GM18507 (cell line): ENCODE measurements at regions not wholly inside any gene's neighbourhood (a gene's known extent, or its start where the extent isn't known, plus 50 kb on each side); places are given as distances from the start of the nearest gene placed in this dataset.

Experiments used
- DNase-seq: peaks from one replicate; pipeline ENCODE4 v3.0.0; 2011; ENCODE audit warnings: low read depth; ENCODE audit not compliant: insufficient read length; ENCODE audit errors: extremely low spot score
- FAIRE-seq: peaks from 2 replicates; lab custom pipeline; 2011; peaks lifted over from hg19 to GRCh38; lab: Jason Lieb, UNC

GRCh38 chr21:41689289-41689583, 77.6 kb downstream of the RIPK4 start:
- FAIRE-seq (no peak), DNase-seq (no peak)

GRCh38 chr21:41687633-41688032, 79.2 kb downstream of the RIPK4 start:
- no peak for FAIRE-seq

GRCh38 chr21:41686664-41687063, 80.2 kb downstream of the RIPK4 start:
- no peak for DNase-seq
- FAIRE-seq = no peak

More at GRCh38 chr21:41687633-41688032, 79.2 kb downstream of the RIPK4 start:
- no peak for DNase-seq

GRCh38 chr21:41685511-41686149, 81.2 kb downstream of the RIPK4 start:
- FAIRE-seq = no peak

GRCh38 chr21:41684381-41685245, 82.2 kb downstream of the RIPK4 start:
- no peak for DNase-seq
- no peak for FAIRE-seq

More at GRCh38 chr21:41685511-41686149, 81.2 kb downstream of the RIPK4 start:
- DNase-seq = no peak

DNA sequence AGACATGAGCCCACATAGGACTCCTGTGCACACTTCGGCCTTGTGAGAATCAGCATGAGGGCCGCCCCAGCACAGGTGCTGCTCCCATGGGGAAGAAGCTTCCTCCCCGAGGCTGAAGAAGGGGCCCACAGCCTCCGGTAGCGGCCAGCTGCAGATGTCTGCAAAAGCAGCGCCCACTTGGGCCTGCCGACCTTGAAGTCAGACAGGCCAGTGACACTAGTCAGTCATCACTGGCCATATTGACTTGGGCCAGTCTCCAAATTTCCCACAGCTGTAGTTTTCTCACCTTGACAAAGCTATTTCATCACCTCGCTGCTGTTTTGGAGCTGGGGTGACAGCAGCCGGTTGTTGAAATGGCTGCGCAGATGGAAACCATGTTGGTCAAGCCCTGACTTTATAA, 83.0 kb downstream of the RIPK4 start:
- FAIRE-seq = no peak
- DNase-seq = no peak

GRCh38 chr21:41682719-41683179, 84.1 kb downstream of the RIPK4 start:
- FAIRE-seq = no peak
- DNase-seq = no peak

DNA sequence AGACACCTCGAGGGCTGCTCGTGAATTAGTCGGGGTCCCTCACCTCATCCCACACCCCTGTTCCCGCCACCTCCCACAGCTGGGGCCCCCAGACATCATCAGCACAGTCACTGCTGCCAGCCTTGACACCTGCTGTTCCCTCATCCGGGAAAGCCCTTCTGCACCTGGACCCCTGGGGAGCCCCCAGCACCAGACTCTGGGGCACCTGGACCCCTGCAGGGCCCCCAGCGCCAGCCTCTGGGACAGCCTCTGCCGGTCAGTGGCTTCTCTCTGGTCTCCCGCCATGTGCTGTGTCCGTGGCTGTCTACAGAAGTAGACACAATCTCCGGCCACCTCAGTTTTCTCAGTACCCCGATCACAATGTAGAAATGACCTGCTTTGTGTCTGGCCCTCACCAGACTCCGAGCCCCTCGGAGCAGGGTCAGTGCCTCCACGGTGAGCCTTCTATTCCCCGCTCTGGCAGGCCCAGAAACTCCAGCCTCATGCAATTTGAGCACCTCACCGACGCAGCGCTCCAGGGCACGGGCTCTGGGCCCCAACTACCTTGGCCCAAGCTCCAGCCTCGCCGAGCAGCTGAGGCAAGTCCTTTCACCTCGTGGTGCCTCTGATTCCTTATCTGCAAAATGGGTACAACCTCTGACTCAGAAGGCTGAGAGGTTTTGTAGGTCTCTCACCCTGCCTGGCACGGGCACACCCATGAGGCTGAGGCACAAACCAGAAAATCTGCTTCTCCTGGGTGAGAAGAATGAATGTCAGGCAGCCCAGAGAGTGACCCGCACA, 84.7 kb downstream of the RIPK4 start:
- no peak for FAIRE-seq

DNA sequence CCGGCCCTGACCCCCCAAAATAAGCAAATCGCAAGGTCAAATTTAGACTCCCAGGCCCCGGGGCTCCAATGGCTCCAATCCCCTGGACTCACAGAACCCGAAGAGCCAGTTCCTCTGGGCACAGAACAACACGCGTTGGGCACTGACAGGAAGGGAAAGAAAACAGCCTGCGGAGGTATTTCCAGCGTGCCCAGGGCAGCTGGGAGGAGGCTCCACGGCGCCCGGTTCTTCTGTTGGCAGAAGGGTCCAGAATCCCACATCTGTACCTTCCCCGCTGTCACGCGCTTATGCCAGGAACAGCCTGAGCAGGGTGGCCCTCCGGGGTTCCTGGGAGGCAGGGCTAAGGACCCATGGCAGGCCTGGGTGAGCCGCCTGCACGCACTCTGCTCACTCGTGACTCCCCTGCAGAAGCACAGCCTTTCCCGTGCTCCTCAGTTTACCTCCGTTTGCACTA, 85.5 kb downstream of the RIPK4 start:
- FAIRE-seq (no peak), DNase-seq (no peak)

More for the DNA sequence above, 84.7 kb downstream of the RIPK4 start:
- no peak for DNase-seq

- no peak for FAIRE-seq
- DNase-seq = no peak
Measured at GRCh38 chr21:41680444-41681347, 86.2 kb downstream of the RIPK4 start.

DNA sequence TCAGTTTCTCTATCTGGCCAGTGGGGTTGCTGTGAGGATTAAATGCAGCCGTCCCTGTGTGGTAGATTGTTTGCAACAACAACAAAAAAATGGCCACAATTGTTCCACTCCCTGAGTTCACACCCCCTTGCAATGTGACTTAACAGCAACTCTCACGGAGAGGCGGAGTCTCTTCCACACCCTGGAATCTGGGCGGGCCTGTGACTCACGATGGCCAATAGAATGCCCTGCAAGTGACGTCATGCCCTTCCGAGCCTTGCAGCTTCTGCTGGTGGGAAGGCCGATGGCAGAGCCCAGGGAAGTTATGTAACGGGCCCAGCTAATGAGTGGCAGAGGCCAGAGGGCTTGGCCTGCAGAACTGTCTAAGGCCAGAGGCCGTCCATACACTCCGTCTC, 87.9 kb downstream of the RIPK4 start:
- DNase-seq = no peak
- FAIRE-seq = no peak

- FAIRE-seq = no peak
- no peak for DNase-seq
Measured at GRCh38 chr21:41678016-41678923, 88.6 kb downstream of the RIPK4 start.

GRCh38 chr21:41677671-41678015, 89.2 kb downstream of the RIPK4 start:
- DNase-seq (no peak), FAIRE-seq (no peak)

- FAIRE-seq (no peak), DNase-seq (no peak)
Measured at GRCh38 chr21:41676198-41676597, 90.7 kb downstream of the RIPK4 start.

DNA sequence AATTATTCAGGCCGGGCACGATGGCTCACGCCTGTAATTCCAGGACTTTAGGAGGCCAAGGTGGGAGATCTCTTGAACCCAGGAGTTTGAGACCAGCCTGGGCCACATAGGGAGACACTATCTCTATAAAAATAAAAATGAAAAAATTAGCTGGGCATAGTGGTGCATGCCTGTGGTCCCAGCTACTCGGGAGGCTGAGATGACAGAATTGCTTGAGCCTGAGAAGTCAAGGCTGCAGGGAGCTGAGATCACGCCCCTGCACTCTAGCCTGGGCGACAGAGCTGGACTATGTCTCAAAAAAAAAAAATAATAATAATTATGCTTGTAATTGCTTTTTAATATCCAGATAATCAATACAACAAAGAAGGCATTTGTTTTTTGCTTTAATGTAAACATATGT, 91.3 kb downstream of the RIPK4 start:
- DNase-seq (no peak), FAIRE-seq (no peak)

- FAIRE-seq (no peak), DNase-seq (no peak)
Measured at GRCh38 chr21:41674402-41674801, 92.5 kb downstream of the RIPK4 start.

DNA sequence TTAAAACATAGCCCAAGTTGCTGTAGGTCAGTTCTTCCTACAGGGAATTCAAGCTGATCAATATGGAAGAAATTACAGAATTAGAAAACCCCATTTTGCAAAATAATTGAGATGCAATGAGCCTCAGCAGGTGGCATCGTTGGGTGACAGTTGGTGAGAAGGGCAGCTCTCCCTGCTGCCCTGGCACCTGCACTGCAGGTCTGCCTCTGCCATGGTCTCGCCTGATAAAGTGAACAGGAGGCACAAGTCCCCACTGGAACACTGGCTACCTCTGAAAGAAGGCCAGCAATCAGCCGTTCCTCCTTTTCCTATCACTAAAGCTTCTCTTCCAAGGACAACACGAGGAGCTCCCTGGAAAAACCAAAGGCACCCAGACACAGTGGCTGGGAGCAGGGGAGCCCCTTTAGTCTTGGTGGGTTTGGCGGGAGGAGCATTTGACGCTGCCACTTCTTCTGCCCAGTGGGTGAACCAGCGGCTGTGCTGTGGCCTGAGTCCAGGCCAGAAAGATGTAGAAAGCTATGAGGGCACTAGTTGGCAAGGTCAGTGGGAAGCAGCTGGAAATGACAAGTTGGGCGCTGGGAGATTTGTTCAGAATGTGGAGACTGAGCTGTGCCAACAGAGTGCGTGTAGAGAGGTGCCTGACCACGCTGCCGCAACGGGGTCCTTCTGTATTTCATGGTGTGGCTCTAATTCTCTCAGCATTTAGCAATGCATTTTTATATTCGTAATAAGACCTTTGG, 93.1 kb downstream of the RIPK4 start:
- DNase-seq = no peak
- FAIRE-seq = no peak

DNA sequence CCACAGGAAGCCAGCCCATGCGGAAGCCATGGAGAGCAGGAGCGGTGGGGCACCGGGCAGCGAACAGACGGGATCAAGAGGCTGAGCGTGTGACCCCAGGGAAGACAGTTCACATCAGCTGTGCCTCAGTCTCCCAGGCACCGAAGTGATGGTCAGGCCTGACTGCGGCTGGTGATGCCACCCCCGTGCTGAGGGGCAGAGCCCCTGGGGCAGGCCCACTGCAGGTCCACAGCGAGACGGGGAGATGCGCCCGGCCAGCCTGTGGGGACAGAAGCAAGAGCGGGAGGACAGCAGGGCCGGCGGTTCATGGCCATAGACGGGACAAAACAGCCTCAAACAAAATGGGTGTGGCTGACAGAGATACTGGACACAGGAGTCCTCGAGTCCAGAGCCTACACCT, 93.8 kb downstream of the RIPK4 start:
- FAIRE-seq = no peak
- no peak for DNase-seq
